ENCODE measurements at regions not wholly inside any gene's neighbourhood (a gene's known extent, or its start where the extent isn't known, plus 50 kb on each side); places are given as distances from the start of the nearest gene placed in this dataset.

- 90% methylated on average over 3 of the region's 3 CpGs for WGBS
- Histone ChIP-seq H3K27me3 (ENCODE audit: control insufficient read depth in 2 of 2, insufficient read depth in 1 of 2, low read length in 1 of 2) (no peaks in the 10 kb centered on the region), H3K4me3 (ENCODE audit: low read length in 2 of 2) (no peak overlapping the region), H3K9me3 (ENCODE audit: control insufficient read depth in 2 of 2, insufficient read depth in 1 of 2, low read length in 1 of 2) (no peaks in the 10 kb centered on the region), H3K27ac (ENCODE audit: low read depth in 1 of 2, low read length in 1 of 2) (no peak overlapping the region), H3K36me3 (ENCODE audit: control insufficient read depth in 2 of 2, insufficient read depth in 2 of 2, low read length in 1 of 2) (no peaks in the 10 kb centered on the region), H3K4me1 (ENCODE audit: control insufficient read depth in 2 of 2, insufficient read depth in 2 of 2, low read length in 2 of 2) (no peaks in the 10 kb centered on the region)
- DNase-seq (ENCODE audit: low read depth in 6 of 9, low spot score in 9 of 9) = no peak
Measured at GRCh38 chr2:51490576-51491234, 458.8 kb upstream of the NRXN1 start.

- DNase-seq (ENCODE audit: low read depth in 6 of 9, low spot score in 9 of 9) = no peak
- Histone ChIP-seq H3K36me3 (ENCODE audit: control insufficient read depth in 2 of 2, insufficient read depth in 2 of 2, low read length in 1 of 2) (no peaks in the 10 kb centered on the region), H3K27me3 (ENCODE audit: control insufficient read depth in 2 of 2, insufficient read depth in 1 of 2, low read length in 1 of 2) (no peaks in the 10 kb centered on the region), H3K4me1 (ENCODE audit: control insufficient read depth in 2 of 2, insufficient read depth in 2 of 2, low read length in 2 of 2) (no peaks in the 10 kb centered on the region), H3K27ac (ENCODE audit: low read depth in 1 of 2, low read length in 1 of 2) (no peak overlapping the region), H3K9me3 (ENCODE audit: control insufficient read depth in 2 of 2, insufficient read depth in 1 of 2, low read length in 1 of 2) (no peaks in the 10 kb centered on the region), H3K4me3 (ENCODE audit: low read length in 2 of 2) (no peak overlapping the region)
- 94% methylated on average over 2 of the region's 2 CpGs for WGBS
Measured at GRCh38 chr2:51484605-51485004, 452.7 kb upstream of the NRXN1 start.

- H3K9me3 ChIP-seq (ENCODE audit: control insufficient read depth in 2 of 2, insufficient read depth in 1 of 2, low read length in 1 of 2) = no peaks in the 10 kb centered on the region
- no peaks in the 10 kb centered on the region for H3K4me1 ChIP-seq (ENCODE audit: control insufficient read depth in 2 of 2, insufficient read depth in 2 of 2, low read length in 2 of 2)
- WGBS = 87% methylated on average over 1 of the region's 1 CpG
- no peaks in the 10 kb centered on the region for H3K27me3 ChIP-seq (ENCODE audit: control insufficient read depth in 2 of 2, insufficient read depth in 1 of 2, low read length in 1 of 2)
- H3K4me3 ChIP-seq (ENCODE audit: low read length in 2 of 2) = no peak overlapping the region
- no peak for DNase-seq (ENCODE audit: low read depth in 6 of 9, low spot score in 9 of 9)
- H3K36me3 ChIP-seq (ENCODE audit: control insufficient read depth in 2 of 2, insufficient read depth in 2 of 2, low read length in 1 of 2) = no peaks in the 10 kb centered on the region
- H3K27ac ChIP-seq (ENCODE audit: low read depth in 1 of 2, low read length in 1 of 2) = no peak overlapping the region
Measured at GRCh38 chr2:51483720-51484119, 451.8 kb upstream of the NRXN1 start.

GRCh38 chr2:51472783-51473182, 440.9 kb upstream of the NRXN1 start:
- no peak for DNase-seq (ENCODE audit: low read depth in 6 of 9, low spot score in 9 of 9)
- no peaks in the 10 kb centered on the region for H3K36me3 ChIP-seq (ENCODE audit: control insufficient read depth in 2 of 2, insufficient read depth in 2 of 2, low read length in 1 of 2)
- H3K9me3 ChIP-seq (ENCODE audit: control insufficient read depth in 2 of 2, insufficient read depth in 1 of 2, low read length in 1 of 2) = no peaks in the 10 kb centered on the region
- WGBS = 93% methylated on average over 7 of the region's 7 CpGs
- H3K4me1 ChIP-seq (ENCODE audit: control insufficient read depth in 2 of 2, insufficient read depth in 2 of 2, low read length in 2 of 2) = no peaks in the 10 kb centered on the region
- H3K4me3 ChIP-seq (ENCODE audit: low read length in 2 of 2) = no peak overlapping the region
- H3K27ac ChIP-seq (ENCODE audit: low read depth in 1 of 2, low read length in 1 of 2) = no peak overlapping the region
- no peaks in the 10 kb centered on the region for H3K27me3 ChIP-seq (ENCODE audit: control insufficient read depth in 2 of 2, insufficient read depth in 1 of 2, low read length in 1 of 2)

- WGBS = 88% methylated on average over 2 of the region's 2 CpGs
- Histone ChIP-seq H3K27me3 (ENCODE audit: control insufficient read depth in 2 of 2, insufficient read depth in 1 of 2, low read length in 1 of 2) (no peaks in the 10 kb centered on the region), H3K36me3 (ENCODE audit: control insufficient read depth in 2 of 2, insufficient read depth in 2 of 2, low read length in 1 of 2) (no peaks in the 10 kb centered on the region), H3K27ac (ENCODE audit: low read depth in 1 of 2, low read length in 1 of 2) (no peak overlapping the region), H3K4me1 (ENCODE audit: control insufficient read depth in 2 of 2, insufficient read depth in 2 of 2, low read length in 2 of 2) (no peaks in the 10 kb centered on the region), H3K4me3 (ENCODE audit: low read length in 2 of 2) (no peak overlapping the region), H3K9me3 (ENCODE audit: control insufficient read depth in 2 of 2, insufficient read depth in 1 of 2, low read length in 1 of 2) (no peaks in the 10 kb centered on the region)
- DNase-seq (ENCODE audit: low read depth in 6 of 9, low spot score in 9 of 9) = no peak
Measured at GRCh38 chr2:51472300-51472699, 440.4 kb upstream of the NRXN1 start.

- Histone ChIP-seq H3K9me3 (ENCODE audit: control insufficient read depth in 2 of 2, insufficient read depth in 1 of 2, low read length in 1 of 2) (no peaks in the 10 kb centered on the region), H3K27me3 (ENCODE audit: control insufficient read depth in 2 of 2, insufficient read depth in 1 of 2, low read length in 1 of 2) (no peaks in the 10 kb centered on the region), H3K36me3 (ENCODE audit: control insufficient read depth in 2 of 2, insufficient read depth in 2 of 2, low read length in 1 of 2) (no peaks in the 10 kb centered on the region), H3K4me1 (ENCODE audit: control insufficient read depth in 2 of 2, insufficient read depth in 2 of 2, low read length in 2 of 2) (no peaks in the 10 kb centered on the region), H3K27ac (ENCODE audit: low read depth in 1 of 2, low read length in 1 of 2) (no peak overlapping the region), H3K4me3 (ENCODE audit: low read length in 2 of 2) (no peak overlapping the region)
- no peak for DNase-seq (ENCODE audit: low read depth in 6 of 9, low spot score in 9 of 9)
- WGBS = 92% methylated on average over 4 of the region's 4 CpGs
Measured at GRCh38 chr2:51469102-51469501, 437.2 kb upstream of the NRXN1 start.

- no peaks in the 10 kb centered on the region for H3K9me3 ChIP-seq (ENCODE audit: control insufficient read depth in 2 of 2, insufficient read depth in 1 of 2, low read length in 1 of 2)
- no peak overlapping the region for H3K27ac ChIP-seq (ENCODE audit: low read depth in 1 of 2, low read length in 1 of 2)
- DNase-seq (ENCODE audit: low read depth in 6 of 9, low spot score in 9 of 9) = no peak
- WGBS = 71% methylated on average over 4 of the region's 4 CpGs
- H3K27me3 ChIP-seq (ENCODE audit: control insufficient read depth in 2 of 2, insufficient read depth in 1 of 2, low read length in 1 of 2) = no peaks in the 10 kb centered on the region
- H3K4me1 ChIP-seq (ENCODE audit: control insufficient read depth in 2 of 2, insufficient read depth in 2 of 2, low read length in 2 of 2) = no peaks in the 10 kb centered on the region
- H3K36me3 ChIP-seq (ENCODE audit: control insufficient read depth in 2 of 2, insufficient read depth in 2 of 2, low read length in 1 of 2) = no peaks in the 10 kb centered on the region
- H3K4me3 ChIP-seq (ENCODE audit: low read length in 2 of 2) = no peak overlapping the region
Measured at GRCh38 chr2:51465326-51465725, 433.4 kb upstream of the NRXN1 start.

- no peaks in the 10 kb centered on the region for H3K36me3 ChIP-seq (ENCODE audit: control insufficient read depth in 2 of 2, insufficient read depth in 2 of 2, low read length in 1 of 2)
- H3K27me3 ChIP-seq (ENCODE audit: control insufficient read depth in 2 of 2, insufficient read depth in 1 of 2, low read length in 1 of 2) = no peaks in the 10 kb centered on the region
- no peaks in the 10 kb centered on the region for H3K4me1 ChIP-seq (ENCODE audit: control insufficient read depth in 2 of 2, insufficient read depth in 2 of 2, low read length in 2 of 2)
- H3K9me3 ChIP-seq (ENCODE audit: control insufficient read depth in 2 of 2, insufficient read depth in 1 of 2, low read length in 1 of 2) = peaks cover 0 to 12% of the 10 kb centered on the region in 2 donors
- no peak overlapping the region for H3K27ac ChIP-seq (ENCODE audit: low read depth in 1 of 2, low read length in 1 of 2)
- DNase-seq (ENCODE audit: low read depth in 6 of 9, low spot score in 9 of 9) = no peak
- no peak overlapping the region for H3K4me3 ChIP-seq (ENCODE audit: low read length in 2 of 2)
- 84% methylated on average over 4 of the region's 4 CpGs for WGBS
Measured at GRCh38 chr2:51454177-51454576, 422.2 kb upstream of the NRXN1 start.

GRCh38 chr2:51448911-51449310, 417.0 kb upstream of the NRXN1 start:
- no peak for DNase-seq (ENCODE audit: low read depth in 6 of 9, low spot score in 9 of 9)
- Histone ChIP-seq H3K36me3 (ENCODE audit: control insufficient read depth in 2 of 2, insufficient read depth in 2 of 2, low read length in 1 of 2) (no peaks in the 10 kb centered on the region), H3K4me1 (ENCODE audit: control insufficient read depth in 2 of 2, insufficient read depth in 2 of 2, low read length in 2 of 2) (no peaks in the 10 kb centered on the region), H3K27ac (ENCODE audit: low read depth in 1 of 2, low read length in 1 of 2) (no peak overlapping the region), H3K27me3 (ENCODE audit: control insufficient read depth in 2 of 2, insufficient read depth in 1 of 2, low read length in 1 of 2) (no peaks in the 10 kb centered on the region), H3K9me3 (ENCODE audit: control insufficient read depth in 2 of 2, insufficient read depth in 1 of 2, low read length in 1 of 2) (peaks cover 0 to 8% of the 10 kb centered on the region in 2 donors), H3K4me3 (ENCODE audit: low read length in 2 of 2) (no peak overlapping the region)

GRCh38 chr2:51441786-51442185, 409.9 kb upstream of the NRXN1 start:
- Histone ChIP-seq H3K9me3 (ENCODE audit: control insufficient read depth in 2 of 2, insufficient read depth in 1 of 2, low read length in 1 of 2) (peaks cover 0 to 3% of the 10 kb centered on the region in 2 donors), H3K27ac (ENCODE audit: low read depth in 1 of 2, low read length in 1 of 2) (no peak overlapping the region), H3K4me1 (ENCODE audit: control insufficient read depth in 2 of 2, insufficient read depth in 2 of 2, low read length in 2 of 2) (no peaks in the 10 kb centered on the region), H3K27me3 (ENCODE audit: control insufficient read depth in 2 of 2, insufficient read depth in 1 of 2, low read length in 1 of 2) (no peaks in the 10 kb centered on the region), H3K4me3 (ENCODE audit: low read length in 2 of 2) (no peak overlapping the region), H3K36me3 (ENCODE audit: control insufficient read depth in 2 of 2, insufficient read depth in 2 of 2, low read length in 1 of 2) (no peaks in the 10 kb centered on the region)
- no peak for DNase-seq (ENCODE audit: low read depth in 6 of 9, low spot score in 9 of 9)
- WGBS = 90% methylated on average over 8 of the region's 8 CpGs
